HG02798 (cell line): ENCODE measurements at regions not wholly inside any gene's neighbourhood (a gene's known extent, or its start where the extent isn't known, plus 50 kb on each side); places are given as distances from the start of the nearest gene placed in this dataset.

Experiments
- ATAC-seq: cut with Tn5 transposase; IDR thresholded peaks from one replicate; pipeline ENCODE4 v1.9.1; 2021; ENCODE audit warnings: mild to moderate bottlenecking; ENCODE audit not compliant: unreplicated experiment, poor library complexity

DNA sequence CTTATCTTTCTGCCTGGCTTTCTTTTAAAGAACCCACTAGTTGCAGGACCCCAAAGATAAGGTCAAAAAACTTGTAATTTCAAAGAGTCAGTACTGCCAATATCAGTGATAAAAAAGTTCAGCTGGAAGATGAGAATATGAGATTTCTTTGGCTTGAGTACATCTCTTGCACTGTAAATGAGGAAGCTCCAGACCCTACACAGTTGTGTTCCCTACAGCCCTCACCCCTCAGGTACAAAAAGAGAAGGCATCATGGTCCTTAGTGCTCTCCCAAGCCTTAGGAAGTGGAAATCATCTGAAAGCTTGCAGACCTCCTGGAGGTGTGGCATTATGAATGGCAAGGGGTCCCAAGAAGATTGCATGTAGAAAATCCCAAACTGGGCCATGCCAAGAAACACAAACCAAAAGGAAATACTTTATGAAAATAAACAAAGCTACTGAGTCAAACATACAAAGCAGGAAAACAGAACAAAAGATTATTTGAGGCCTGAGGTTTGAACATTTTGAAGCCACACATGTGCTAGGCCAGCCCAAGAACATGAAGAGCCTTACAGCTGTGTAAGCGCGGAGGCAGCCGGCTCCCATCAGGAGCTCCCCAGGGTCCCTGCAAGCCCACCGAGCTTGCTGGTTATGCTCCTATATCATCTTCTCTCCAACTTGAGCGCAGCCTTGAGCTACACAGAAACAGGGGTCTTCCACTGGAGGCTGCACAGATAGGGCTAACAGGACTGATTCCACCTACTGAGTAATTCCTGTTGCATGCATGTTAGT, 217.0 kb downstream of the OSR1 start:
- ATAC-seq = no peak

DNA sequence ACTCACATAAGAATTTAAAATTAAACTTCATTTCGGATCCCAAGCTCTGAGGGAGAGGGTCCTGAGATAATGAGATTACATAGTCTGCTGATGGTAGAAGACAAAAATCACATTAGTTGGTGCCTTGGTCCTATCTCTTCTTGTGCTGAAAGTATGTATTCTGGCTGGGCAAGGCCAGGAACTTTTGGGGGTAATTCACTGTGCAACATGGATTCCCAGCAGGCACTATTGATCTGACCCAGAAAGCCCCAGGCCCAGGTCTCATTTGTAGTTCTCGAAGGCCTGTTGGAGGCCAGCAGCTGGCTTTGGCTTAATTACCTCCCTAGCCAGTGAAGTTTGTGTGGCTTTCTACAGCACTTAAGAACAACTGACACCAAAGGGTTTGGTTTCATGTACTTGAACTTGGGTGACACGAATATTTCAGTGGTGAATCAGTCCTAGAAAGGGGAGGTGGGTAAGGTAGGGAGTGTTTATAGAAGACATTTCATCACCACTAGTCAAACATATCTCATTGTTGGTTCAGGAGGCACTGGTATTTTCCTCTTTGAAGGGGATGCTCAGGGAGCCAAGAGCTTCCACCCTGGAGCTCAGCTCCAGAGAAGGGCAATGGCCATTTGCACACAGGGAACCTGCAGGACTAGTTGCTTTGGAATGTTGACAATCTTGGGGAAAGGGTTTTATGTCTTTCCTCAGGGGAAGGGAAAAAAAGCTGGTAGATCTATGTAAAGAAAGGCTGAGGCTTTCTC, 217.8 kb downstream of the OSR1 start:
- ATAC-seq = no peak

DNA sequence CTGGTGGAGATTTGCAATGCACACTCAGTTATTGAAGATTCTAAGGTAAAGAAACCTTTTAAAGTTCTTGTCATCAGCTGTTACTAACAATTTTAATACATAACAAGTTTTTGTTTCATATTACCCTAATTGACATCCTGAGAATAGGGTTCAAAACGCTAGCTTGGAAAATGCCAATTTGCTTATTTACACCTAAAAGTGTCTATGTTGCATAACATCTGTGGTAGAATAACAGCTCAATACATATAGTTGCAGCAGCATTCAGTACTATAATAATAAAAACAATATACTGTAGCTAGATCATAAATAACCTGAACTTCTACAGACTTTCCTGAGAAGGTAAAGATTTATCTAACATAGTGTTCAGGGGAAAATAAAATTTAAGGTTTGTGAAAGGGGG, 219.0 kb downstream of the OSR1 start:
- no peak for ATAC-seq

DNA sequence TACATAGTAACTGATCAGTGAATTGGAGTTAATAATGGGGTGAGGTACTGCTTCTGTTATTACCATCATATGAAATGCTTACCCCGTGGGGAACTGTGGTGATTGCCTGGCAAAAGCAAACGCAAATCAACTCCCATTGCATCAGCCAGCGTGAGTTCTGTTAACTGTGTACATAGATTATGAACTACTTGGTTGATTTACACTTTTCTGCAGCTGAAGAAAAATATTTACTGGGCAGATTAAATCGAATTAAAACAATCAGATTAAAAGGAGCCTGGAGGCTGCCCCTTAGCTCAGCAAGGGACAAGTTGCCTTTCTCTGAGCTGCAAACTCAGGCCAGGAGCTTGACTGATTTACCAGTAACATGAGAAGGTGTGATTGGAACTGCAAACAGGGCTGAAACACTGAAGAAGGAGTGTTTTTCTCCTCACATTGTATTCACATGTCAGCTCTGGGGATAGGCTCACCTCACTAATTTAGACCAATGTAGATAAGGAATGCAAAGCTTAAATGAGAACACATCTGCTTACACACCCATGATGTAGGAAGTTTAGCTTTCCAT, 220.1 kb downstream of the OSR1 start:
- no peak for ATAC-seq

DNA sequence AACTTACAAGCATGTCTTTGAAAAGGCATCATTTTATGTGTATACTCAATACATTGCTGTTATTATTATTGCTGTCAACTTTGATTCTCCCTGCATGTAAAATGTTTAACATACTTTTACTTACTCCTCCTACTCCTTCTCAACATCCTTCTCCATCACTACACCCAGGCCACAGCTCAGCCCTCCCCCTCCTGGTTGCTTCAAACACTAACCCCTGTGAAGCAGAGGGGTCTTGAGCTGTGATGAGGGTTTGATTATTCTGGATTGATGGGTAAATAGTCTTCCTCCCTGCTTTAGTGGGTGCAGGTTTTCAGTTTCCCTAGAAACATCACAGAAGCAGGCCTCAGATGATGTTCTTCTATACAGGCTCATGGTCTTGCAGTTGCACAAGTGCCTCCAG, 221.0 kb downstream of the OSR1 start:
- ATAC-seq = no peak

DNA sequence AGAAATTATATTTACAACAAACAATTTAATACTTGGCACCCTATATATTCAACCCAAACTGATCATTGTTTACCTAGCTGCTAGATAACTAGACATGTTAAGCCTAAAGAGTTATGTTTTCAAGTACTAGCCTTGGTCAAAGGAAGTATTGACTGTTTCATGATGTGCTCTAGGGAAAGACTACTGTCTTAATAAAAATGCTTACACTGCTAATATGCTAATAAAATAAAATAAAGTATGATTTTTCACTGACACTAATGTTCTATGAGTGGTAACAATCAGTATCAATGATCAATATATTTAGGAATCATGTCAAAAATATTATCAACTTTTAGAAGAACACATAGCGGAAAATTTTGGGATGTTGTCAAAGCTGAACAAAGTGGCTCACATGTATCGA, 225.5 kb downstream of the OSR1 start:
- ATAC-seq = no peak

DNA sequence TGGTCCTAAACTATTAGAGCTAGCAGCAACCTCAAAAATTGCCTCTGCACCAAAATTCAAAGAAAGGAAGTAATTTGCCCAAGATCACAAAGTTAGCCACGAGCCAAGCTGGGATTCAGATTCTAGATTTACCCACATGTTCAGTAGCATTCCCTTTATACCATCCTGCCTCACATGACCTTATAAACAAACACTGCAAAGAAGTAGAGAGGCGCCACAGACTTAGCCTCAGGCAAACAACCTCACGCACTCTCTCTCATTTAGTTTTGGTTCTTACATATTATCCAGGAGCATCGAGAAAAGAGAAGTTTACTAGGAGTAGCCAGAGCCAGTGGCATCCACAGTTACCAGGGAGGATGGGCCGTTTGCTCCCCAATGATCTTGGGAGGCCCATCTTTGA, 226.6 kb downstream of the OSR1 start:
- ATAC-seq = no peak

DNA sequence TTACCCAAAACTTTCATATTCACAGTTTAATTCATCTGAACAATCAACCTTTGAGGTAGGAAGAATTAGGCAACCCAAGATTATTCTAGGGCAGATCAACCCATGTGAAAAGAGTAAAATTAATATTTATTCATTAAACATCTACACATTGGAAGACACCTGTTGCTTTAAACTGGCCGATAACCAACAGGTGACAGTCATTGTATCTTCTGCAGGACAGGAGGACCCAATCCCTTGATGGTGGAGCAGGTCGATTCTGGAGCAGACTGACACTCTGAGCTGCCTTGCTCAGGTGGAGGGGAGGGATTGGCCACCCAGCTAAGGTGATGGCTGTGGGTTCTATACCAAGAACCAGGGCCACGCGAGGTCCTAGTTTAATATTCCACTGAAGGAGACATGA, 230.3 kb downstream of the OSR1 start:
- no peak for ATAC-seq

DNA sequence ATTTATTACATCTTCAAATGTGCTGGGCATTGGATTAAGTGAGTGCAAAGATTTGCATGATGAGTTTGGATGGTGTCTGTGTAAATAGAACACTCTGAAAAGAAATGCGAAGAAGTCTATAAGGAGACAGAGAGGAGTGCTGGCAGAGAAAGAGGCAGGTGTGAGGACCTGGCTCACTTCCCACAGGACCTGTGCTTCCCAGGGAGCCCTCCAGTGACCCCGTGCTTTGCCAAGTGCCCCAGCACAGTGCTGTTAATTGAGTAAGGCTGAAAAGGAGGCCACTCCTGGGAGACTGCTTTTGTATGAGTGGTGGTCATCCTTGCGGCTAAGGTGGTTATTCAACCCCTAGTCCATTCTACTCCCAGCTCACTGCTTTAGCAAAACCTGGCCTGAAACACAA, 230.8 kb downstream of the OSR1 start:
- no peak for ATAC-seq

DNA sequence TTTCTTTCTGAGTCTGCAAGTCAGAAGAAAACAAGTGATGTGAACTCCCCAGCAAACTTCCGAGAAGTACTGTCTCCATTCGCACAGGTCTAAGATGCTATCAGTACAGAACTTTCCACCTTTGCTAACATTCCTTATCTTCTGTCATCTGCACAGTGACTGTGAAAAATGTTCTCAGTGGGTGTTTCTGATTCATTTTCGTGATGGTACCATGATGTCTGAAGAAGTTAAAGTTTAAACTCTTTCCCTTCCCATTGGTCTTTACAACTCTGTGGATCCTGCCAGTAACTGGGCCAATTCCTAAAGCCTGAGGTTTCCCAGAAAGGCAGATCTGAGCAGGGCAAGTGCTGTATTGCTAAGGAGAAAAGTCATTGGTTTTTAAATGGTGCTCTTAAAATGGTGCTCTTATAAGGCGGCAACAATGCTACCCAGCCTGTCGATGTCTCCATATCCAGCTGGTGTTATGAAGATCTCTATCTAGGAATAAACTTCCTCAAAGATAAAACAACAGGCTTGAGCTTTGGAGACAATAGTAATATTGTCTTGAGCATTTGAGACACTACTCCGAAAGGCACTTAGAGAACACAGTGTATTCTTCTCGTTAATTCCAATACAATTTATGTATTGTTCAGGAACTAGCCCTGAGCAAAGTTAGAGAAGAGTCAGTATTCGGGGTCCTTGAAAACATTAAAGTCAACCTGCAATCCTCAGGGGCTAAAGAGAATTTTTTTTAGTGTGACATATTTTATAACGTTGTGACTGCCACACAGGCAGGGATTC, 232.3 kb downstream of the OSR1 start:
- no peak for ATAC-seq

DNA sequence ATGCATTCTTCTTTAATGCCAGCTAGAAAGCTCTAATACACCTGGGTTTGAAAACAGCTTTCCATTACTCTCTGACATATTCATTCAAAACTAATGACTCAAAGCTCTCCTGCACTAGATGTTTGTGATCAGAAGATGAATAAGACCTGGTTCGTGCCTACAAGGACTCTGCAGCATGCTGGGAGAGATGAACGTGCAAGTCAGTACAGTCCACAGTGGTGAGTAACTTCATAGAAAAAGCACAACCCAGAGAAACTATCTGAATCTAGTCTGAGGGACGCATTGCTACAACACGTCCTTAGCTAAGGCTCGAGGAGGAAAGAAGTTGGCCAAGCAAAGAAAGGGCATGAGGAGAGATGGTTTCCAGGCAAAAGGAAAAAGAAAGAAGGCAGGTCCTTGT, 234.3 kb downstream of the OSR1 start:
- no peak for ATAC-seq

DNA sequence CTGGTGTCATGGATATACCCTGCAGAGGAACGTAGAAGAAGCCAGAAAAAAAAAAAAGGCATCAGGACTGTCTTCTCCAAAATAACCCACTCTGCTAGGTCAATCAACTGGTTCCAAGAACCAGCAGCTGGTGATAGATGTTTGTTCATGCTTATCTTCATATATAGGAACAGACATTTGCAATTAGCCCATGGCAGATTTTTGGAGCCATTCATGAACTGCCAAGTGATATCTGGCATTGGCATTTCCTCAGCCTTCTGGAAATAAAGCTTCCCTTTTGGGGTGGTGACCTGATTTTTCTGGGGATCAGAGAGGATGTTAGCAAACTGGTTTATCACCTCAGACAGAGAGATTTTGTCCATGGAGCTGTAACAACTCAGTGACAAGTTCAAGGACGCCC, 234.9 kb downstream of the OSR1 start:
- no peak for ATAC-seq

DNA sequence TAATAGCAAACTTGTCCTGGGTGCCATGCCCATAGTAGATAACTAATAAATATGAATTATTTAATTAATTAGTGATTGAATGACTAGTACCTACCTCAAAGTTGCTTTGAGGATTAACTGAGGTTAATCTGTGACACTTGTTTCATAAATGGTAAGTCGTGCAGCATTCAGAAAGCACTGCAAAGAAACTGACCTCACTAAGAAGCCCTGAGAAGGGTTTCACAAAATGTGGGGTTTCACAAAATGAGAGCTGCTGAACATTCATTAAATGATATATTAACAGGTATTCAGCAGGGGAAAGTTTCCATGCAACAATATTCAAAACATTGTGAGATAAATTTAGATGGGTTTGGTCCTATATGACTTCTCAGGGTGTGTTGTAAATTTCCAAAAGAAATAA, 236.2 kb downstream of the OSR1 start:
- no peak for ATAC-seq

DNA sequence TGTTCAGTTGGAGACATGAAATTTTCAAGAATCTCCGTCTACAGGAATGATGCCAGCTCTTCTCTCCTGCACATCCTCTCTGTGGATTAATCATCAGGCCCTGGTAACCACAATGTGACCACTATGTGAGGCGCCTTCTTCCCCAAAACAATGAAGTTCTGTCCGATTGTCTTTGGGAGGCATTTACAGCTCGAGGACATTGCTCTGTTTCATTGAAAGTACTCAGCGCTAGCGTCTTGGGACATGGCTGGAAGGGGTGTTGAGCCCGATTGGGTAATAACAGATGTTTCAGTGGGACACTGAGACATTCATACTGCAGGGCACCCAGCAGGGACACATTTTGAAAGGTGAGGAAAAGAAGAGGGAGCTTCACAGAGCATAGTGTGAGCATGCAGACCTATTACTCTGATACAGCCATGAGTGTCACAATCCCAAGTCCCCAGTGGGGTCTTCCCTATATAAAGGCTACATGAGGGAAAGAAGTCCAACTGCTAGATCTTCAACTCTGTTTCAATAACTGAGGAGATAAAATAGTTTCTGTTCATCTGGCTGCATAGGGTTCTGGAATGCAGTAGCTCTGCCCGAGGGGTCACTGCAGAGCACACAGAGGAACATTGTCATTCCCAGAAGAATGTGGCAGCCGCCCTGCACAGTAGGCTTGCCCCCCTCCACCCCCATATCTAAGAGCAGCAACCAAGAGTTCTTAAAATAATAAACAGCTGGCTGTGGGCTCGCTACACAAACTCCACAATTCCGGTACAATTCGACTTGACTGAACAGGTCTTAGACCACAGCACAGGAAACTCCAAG, 237.3 kb downstream of the OSR1 start:
- no peak for ATAC-seq

DNA sequence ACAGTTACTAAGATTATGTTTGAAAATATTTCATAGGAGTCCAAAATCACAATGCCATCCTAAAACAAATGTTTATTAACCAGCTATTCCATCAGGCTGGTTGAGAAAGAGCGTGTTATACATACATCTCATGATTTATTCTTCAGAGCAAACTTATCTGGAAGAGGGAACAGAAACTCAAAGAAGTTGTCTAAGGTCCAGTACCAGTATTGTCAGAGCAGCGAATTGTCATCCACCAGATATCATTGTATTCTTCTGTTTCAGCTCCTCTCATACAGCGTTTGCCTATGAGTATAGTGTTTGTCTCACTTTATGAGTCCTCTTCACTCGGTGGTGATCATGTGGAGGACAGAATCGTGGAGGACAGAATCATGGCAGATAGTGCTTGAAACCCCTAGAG, 238.2 kb downstream of the OSR1 start:
- no peak for ATAC-seq

DNA sequence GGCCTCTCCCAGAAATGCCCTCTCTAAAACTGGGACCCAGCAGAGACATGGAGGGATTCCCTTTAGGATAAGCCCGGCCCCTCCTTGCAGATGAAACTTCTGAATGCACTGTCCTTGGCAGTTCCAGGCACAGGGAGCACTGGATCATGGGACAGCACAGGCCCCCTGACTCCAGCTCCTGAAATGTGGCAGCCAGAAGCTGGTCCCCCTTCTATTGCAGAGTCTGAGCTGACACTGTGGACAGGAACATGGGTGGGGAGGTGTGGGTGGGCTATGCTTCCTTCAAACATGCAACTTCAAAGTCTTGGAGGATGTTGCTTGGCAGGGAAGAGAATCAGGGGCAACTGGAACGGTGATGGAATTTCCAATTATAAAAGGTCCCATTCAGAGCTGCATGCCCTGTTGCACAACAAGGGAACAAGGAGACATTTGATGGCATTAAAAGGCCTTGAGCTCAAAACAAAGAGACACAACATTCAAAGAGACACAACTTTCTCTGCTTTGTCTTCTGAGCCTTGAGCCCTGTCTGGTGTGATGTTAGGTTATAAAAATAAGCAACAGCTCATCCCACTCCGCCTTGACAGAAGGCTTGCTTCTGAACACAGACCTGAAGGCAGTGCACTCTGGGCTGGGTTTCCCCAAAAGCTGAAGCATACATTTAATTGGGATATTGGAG, 239.0 kb downstream of the OSR1 start:
- no peak for ATAC-seq

DNA sequence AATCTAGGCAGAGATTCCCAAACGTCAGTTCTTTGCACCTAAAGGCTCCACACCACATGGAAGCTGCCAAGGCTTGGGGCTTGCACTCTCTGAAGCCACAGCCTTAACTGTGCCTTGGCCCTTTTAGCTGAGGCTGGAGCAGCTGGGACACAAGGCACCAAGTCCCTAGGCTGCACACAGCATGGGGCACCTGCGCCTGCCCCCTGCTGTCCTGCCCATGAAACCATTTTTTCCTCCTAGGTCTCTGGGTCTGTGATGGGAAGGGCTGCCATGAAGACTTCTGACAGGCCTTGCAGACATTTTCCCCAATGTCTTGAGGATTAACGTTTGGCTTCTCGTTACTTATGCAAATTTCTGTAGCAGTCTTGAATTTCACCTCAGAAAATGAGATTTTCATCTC, 241.5 kb downstream of the OSR1 start:
- no peak for ATAC-seq

DNA sequence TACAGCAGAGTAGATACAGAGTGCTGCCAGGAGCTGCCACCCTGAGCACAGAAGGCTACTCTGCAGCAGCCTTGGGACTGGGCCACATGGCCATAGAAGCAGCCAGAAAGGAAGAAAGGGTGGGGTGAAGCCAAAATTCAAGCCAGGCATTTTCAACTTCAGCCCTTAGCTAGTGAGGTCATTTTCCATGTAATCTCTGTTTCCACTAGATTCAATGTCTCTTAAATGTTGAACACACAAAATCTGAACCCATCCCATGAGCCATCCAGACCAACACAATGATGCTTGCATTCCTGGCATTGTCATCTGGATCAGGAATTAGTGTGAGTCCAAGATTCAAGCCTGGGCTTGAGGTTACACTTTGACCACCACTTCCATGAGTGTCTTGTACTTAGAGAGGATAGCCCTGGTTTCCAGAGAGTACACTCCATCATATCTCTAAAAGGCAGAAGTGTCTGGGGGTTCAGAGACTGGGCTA, 243.6 kb downstream of the OSR1 start:
- no peak for ATAC-seq

DNA sequence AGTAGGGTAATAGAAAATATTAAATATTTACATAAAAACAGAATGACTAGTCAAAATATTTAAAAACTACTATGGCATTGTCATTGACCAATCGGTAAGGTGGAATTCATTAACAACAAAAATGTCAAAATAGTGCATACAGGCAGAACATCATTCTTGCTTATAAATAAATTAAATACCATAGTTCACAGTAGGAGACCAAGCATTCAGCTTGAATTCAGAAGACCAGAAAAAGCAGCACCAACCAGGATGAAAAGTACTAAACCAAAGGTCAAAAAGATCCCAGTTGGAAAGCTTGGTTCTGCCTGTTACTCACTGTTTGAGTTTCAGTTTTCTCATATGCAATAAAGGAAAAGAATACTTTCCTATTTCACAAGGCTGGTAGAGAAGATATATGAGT, 244.3 kb downstream of the OSR1 start:
- no peak for ATAC-seq
